AG04449 (cell line): ENCODE measurements at regions not wholly inside any gene's neighbourhood (a gene's known extent, or its start where the extent isn't known, plus 50 kb on each side); places are given as distances from the start of the nearest gene placed in this dataset.

Experiments
- CTCF ChIA-PET: fragments of 350-600 bp; formaldehyde crosslinking; extraction: SDS; loops from one replicate; lab custom pipeline; 2021; ENCODE audit warnings: antibody characterized with exemption; lab: Yijun Ruan, JAX
- POLR2A ChIA-PET: fragments of 400-600, 350-600 bp; formaldehyde crosslinking; extraction: SDS; loops from one replicate; lab custom pipeline; 2020; ENCODE audit warnings: antibody characterized with exemption, inconsistent platforms; lab: Yijun Ruan, JAX
- DNase-seq: peaks from one replicate; pipeline ENCODE4 v3.0.0-alpha.2; 2010; ENCODE audit warnings: low read depth, low spot score
- H3K4me3 ChIP-seq: 2 replicates; pipeline ENCODE4 v1.5.1; 2011; ENCODE audit warnings: low read depth, mild to moderate bottlenecking, control low read depth, low read length
- CTCF ChIP-seq: IDR thresholded peaks from one replicate; pipeline ENCODE4 v1.5.1; 2011; ENCODE audit warnings: mild to moderate bottlenecking, moderate library complexity, low read length, control low read depth, inconsistent platforms; ENCODE audit not compliant: insufficient read depth; ENCODE audit errors: missing control alignments

DNA sequence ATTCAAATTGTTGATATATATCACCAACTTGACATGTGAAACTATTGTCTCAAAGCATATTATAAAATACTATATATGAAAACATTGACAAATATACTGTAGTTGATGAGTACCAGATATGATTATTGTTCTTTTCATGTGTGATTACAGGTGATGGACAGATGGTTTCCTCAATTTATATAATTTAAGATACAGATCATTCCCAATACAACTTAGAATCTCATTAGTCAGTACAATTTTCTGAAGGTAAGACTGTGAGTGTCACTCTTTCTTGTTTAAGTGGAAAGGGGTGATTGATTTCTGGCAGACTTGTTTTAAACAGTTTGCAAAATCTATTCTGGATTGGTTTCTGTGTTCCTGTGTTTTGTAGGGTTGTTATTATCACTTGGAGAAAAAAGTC lies 498.8 kb downstream of the IRS2 start:
- H3K4me3 ChIP-seq, result no peak overlapping the region
- POLR2A ChIA-PET, result no interaction called here
- DNase-seq, result no peak
- TF ChIP-seq CTCF, result no peak
- CTCF ChIA-PET, result no interaction called here

- POLR2A ChIA-PET, result no interaction called here
Observed at GRCh38 chr13:109285586-109285985, 500.8 kb downstream of the IRS2 start.

GRCh38 chr13:109281903-109282635 lies 504.3 kb downstream of the IRS2 start:
- POLR2A ChIA-PET, result no interaction called here
- TF ChIP-seq CTCF, result no peak
- no peak for DNase-seq
- no peak overlapping the region for H3K4me3 ChIP-seq
- CTCF ChIA-PET, result interaction anchor here (1.0 kb wide), 1 partner anchor 55 kb away, joined by 3 read pairs; no protein-coding TSS in a partner anchor

More at GRCh38 chr13:109285586-109285985, 500.8 kb downstream of the IRS2 start:
- no peak overlapping the region for H3K4me3 ChIP-seq
- no peak for TF ChIP-seq CTCF
- CTCF ChIA-PET, result interaction anchor here (1.1 kb wide), 1 partner anchor 16 kb away, joined by 3 read pairs; no protein-coding TSS in a partner anchor
- no peak for DNase-seq

DNA sequence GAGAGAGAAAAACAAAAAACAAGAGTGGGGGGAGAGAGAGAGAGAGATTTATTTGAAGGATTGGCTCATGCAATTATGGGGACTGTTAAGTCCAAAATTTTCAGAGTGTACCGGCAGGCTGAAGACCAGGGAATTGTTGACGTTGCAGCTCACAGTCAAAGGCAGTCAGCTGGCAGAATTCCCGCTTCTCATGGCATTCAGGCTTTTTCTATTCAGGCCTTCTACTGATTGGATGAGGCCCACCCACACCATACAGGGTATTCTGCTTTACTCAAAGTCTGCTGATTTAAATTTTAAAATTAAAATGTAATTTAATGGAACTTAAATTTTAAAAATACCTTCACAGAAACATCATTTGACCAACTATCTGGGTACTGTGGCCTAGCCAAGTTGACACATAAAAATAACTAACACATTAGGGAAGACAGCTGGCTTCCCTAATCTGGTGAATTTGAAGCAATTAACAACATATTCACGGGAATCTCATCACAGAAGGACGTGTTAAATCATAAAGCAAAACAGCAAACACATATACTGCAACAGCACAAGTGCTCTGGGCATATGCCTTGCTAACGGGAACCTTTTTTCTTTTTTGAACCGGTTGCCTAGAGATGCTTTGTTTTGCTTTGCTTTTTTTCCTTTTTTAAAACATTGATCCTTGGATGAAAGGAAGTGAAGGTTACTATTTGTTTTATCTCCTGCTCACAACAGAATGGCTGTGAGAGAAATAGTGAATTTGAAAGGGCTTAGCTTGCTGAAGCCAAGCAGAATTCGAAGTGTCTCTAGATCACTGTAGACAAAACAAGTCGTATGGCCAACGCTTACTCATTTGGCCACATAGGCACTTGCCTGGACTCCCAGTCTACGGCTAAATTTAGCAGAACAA lies 505.1 kb downstream of the IRS2 start:
- CTCF ChIA-PET, result interaction anchor here (1.0 kb wide), 1 partner anchor 54 kb away, joined by 3 read pairs; no protein-coding TSS in a partner anchor

GRCh38 chr13:109276261-109276660 lies 510.1 kb downstream of the IRS2 start:
- CTCF ChIA-PET, result interaction anchor here (0.6 kb wide), 1 partner anchor 837 kb away, joined by 3 read pairs; no protein-coding TSS in a partner anchor
- H3K4me3 ChIP-seq, result no peak overlapping the region
- POLR2A ChIA-PET, result no interaction called here
- no peak for TF ChIP-seq CTCF
- DNase-seq, result no peak

More for the DNA sequence above, 505.1 kb downstream of the IRS2 start:
- no peak for DNase-seq
- H3K4me3 ChIP-seq, result no peak overlapping the region
- POLR2A ChIA-PET, result no interaction called here
- no peak for TF ChIP-seq CTCF

GRCh38 chr13:109275852-109276251 lies 510.5 kb downstream of the IRS2 start:
- H3K4me3 ChIP-seq, result no peak overlapping the region
- ChIA-PET POLR2A (no interaction called here), CTCF (interaction anchor here (0.6 kb wide), 1 partner anchor 838 kb away, joined by 3 read pairs; no protein-coding TSS in a partner anchor)
- DNase-seq, result no peak
- no peak for TF ChIP-seq CTCF
